ENCODE measurements at regions not wholly inside any gene's neighbourhood (a gene's known extent, or its start where the extent isn't known, plus 50 kb on each side); places are given as distances from the start of the nearest gene placed in this dataset.
"Not testable (repeated sequence)": the region's sequence is repeated elsewhere in the genome, so short reads cannot be mapped to it uniquely, and the experiment has no call there.

DNA sequence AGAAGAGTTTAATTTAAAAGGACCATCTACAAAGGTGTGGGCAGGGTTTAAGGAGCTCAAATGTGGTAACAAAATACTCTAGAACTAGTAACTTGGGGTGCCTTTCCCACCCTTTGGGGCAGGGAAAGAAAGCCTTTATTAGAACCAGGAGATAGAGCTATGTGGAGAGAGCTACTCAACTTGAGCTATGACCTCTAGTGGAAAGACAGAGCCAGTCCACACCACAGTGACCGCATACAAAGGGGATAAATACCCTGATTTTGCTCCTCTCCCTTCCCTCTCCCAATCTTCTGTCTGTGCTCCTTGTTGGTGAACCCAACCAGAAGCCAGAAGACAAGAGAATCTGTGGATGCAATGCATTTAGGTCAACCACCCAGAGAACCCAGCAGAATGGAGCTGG lies 54.4 kb upstream of the JAK1 start:
- DNase-seq (ENCODE audit: low read depth in 2 of 2) = no peak

DNA sequence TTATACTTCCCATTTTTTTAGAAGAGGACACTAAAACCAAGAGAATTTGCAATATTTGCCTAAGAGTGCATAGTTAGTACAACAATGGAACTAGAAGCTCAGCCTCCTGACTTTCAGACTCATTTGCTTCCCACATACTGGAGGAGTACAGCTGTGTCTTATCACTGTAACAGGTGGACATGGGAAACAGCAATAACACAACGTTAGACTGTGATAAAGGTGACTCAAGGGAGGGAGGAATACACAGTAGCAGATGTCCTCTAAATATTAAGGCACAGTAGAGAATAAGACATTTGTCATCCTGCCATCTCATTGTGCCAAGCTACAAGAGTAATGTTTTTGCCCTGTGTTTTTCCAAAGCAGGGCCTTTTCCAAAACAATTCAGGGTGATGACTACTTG lies 55.4 kb upstream of the JAK1 start:
- no peak for DNase-seq (ENCODE audit: low read depth in 2 of 2)

DNA sequence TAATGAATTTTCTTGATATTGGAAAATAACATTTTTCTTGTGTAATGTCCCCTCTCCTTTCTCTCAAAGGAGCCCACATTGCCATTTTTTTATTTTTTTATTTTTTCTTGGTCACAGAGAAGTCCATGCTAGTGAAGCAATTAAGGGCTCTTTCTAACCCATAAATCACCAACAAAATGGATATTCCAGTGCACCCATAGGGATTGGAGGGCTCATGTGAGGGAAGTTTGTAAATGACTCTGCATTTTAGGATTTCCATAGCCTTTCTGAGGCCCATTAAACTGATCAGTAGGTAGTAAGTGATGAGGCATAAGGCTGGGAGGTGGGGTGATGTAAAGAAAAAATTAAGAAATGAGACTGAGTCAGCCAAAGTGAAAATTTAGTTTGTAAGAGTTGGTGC lies 55.9 kb upstream of the JAK1 start:
- no peak for DNase-seq (ENCODE audit: low read depth in 2 of 2)

DNA sequence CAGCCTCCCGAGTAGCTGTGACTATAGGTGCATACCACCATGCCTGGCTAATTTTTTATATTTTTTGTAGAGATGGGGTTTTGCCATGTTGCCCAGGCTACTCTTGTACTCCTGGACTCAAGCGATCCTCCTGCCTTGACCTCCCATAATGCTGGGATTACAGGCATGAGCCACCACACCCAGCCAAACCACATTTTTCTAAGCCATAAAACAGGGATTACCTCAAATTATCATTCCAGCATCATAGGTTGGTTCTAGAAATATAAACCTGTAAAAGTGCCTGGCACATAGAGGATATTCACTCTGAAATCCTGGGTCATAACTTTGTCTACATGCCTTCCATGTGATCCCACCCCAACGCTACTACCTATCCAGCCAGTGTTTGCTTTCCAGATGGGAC lies 59.4 kb upstream of the JAK1 start:
- no peak for DNase-seq (ENCODE audit: low read depth in 2 of 2)

DNA sequence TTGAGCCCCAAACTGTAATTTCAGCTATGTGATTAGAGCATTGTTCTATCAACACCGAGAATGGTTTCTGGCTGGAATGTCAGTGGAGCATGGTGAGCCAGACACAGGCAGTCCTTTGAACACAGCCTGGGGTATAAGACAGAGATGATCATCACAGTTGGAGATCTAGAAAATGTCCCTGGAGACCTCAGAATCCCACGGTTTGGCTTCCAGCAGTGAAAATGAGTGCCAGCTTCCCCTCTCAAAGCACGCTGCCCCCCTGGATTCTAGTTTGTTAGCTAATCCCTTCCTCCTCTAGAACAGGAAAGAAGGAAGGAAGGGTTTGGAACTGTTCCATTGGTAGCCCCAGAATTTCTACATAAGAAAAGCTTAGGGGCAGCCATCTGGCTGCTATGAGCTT lies 59.9 kb upstream of the JAK1 start:
- no peak for DNase-seq (ENCODE audit: low read depth in 2 of 2)

DNA sequence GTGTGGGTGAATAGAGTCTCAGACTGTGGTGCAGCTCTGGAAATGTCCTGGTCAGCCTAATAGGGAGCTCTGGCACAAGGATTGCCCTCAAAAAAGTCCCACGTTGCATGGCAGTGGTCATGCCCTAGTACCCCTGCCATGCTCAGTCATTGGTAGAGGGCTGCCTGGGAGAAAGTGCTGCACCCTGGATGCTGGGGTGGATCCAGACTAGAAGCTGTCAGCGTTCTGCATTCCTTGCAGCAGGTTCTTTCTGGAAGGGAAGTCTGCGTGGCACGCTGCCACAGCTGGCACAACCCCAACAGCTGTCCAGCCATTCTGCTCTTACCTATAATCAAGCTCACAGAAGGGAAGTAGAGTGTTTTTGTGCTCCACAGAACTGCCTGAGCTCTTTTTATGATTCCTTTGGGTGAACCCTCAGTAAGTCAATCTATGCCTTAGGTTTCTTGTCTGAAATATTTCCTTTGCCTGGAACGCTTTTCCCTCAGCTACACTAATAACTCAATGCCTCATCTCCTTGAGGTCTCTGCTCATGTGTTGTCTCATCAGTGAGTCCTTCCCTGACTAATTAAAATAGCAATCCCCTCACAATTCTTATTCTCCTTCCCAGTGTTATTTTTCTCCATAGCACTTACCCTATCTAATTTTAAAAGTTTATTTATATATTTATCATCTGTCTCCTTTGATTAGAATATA lies 61.5 kb upstream of the JAK1 start:
- no peak for DNase-seq (ENCODE audit: low read depth in 2 of 2)

DNA sequence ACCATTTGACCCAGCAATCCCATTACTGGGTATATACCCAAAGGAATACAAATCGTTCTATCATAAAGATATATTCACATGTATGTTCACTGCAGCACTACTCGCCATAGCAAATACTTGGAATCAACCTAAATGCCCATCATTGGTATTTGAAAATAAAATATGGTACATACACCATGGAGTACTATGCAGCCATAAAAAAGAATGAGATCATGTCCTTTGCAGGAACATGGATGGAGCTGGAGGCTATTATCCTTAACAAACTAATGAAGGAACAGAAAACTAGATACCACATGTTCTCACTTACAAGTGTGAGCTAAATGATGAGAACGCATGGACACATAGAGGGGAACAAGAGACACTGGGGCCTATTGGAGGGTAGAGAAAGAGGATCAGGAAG lies 63.1 kb upstream of the JAK1 start:
- not testable (repeated sequence) for DNase-seq (ENCODE audit: low read depth in 2 of 2)

DNA sequence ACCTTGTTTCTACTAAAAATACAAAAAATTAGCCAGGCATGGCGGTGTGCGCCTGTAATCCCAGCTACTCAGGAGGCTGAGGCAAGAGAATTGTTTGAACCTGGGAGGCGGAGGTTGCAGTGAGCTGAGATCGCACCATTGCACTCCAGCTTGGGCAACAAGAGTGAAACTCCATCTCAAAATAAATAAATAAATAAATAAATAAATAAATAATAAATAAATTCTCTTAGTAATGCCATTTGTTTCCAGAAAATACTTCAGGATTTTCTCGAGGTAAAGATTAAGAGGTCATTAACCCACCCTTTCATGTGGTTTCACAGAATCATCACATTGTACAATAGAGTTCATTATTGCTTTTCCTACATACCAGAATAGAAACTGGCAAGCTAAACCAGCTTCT lies 68.5 kb upstream of the JAK1 start:
- DNase-seq (ENCODE audit: low read depth in 2 of 2) = not testable (repeated sequence)

DNA sequence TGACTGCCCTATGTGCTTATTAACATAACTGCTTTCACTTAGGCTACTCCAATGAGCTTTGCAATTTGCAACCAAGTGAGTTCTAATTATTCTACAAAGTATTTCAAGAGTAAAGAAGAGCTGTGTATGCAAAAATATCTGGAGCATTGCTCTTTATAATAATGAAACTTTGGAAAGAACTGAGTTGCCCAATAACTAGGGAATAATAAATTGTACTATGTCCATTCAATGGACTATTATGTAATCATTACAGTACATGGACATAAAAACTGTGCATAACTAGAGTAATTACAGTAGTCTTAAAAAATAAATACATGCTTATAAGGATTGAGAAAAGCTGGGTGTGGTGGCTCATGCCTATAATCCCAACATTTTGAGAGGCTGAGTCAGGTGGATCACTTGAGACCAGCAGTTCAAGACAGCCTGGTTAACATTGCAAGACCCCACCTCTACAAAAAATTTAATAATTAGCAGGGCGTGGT lies 70.3 kb upstream of the JAK1 start:
- no peak for DNase-seq (ENCODE audit: low read depth in 2 of 2)

DNA sequence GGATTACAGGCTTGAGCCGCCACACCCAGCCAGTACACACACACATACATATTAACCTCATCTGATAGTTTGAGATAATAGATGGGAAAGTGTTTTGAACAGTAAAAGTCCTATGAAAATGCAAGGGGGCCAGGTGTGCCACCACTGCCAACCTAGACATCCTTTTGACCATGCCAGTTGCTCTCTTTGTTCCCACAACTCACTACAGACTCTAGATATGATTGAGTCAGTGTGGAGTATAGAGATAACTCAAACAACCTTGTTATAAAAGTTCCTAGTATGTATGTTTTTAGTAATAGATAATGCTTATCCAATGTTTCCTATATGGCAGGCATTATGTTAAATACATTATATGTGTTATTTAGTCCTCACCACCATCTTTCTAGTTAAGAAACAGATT lies 72.7 kb upstream of the JAK1 start:
- DNase-seq (ENCODE audit: low read depth in 2 of 2) = no peak

DNA sequence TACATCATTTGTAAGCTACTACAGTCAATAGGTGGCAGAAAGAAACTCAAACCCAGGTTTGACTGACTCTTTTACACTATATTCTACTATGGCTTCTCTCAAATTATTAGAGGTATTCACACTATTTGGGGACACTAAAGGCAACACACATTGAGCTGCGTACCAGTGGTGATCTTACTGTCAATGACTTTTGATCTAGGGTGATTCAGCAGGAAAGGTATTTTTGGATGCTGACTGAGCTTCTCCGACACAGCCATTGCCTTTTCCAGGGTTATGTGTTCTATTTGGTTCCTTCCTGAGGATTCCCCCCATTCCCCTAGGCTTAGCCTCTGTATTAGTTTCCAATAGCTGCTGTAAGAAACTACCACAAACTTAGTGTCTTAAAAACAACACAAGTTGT lies 73.2 kb upstream of the JAK1 start:
- DNase-seq (ENCODE audit: low read depth in 2 of 2) = no peak

DNA sequence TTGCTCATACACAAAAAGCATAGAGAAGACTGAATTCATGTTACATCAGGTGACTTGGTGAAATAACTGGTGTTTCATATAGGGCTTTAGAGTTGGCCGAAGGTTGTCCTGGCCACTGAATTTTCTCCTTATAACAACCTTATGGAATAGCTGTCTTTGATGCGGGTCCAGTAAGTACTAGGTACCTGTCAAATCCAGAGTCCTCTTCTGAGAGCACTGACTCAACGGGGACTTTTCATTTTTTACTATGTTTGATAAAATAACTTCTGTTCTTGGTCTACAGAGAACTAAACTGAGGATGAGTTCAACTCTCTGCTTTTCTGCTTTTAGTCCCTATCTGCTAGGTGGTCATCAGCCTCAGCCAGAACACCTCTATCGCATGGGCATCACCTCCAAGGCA lies 76.1 kb upstream of the JAK1 start:
- no peak for DNase-seq (ENCODE audit: low read depth in 2 of 2)

DNA sequence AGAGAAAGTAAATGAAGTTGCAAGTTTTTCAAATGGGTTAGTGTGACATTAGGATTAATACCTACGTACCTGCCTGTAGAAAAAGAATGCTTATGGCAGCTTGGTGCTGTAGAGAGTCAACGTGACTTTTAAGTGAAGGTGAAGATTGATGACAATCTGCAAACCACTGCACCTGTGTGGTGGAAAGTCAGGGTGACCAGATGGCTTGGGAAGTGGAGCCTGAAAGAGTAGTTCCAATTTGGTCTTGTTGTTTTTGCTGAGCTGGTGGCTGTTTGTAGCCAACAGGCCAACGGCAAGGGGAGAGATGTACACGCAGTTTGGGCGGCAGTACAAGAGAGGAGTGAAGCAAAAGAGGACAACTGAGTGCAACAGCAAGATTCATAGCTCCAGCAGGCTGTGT lies 78.1 kb upstream of the JAK1 start:
- DNase-seq (ENCODE audit: low read depth in 2 of 2) = no peak

DNA sequence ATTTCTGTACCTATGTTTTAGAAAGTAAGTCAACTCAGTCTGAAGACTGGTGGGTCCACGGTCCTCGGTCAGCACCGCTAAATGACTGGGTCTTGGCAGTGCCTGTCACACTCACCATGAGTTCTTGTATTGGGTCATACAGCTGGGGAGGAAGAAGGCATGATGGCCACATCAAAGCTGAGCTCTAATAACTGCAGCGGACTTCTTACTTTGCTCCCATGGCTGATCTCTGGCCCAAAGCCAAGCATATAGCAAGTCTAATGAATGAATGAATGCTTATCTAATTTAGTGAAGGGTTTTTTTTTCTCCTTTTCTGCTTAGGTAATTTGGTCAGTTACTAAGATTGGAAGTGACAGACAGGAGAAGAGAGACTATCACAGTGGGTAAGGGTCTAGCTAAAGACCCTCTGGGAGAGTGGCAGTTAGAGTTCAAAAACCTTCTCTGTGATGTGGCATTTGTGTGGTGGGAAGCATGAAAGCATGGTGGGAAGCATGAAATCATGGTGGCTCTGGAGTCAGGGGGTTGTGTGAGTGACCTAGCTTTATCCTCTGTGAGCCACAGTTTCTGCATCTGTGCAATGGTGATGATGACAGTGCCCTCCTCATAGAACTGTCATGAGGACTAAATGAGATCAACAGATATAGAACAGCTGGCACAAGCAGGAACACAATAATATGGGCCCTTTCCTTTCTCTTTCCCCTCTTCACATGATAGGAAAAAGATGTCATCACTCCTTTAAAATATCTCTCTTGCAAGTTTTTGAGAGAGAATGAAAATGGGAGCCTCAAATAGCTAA lies 78.9 kb upstream of the JAK1 start:
- no peak for DNase-seq (ENCODE audit: low read depth in 2 of 2)

DNA sequence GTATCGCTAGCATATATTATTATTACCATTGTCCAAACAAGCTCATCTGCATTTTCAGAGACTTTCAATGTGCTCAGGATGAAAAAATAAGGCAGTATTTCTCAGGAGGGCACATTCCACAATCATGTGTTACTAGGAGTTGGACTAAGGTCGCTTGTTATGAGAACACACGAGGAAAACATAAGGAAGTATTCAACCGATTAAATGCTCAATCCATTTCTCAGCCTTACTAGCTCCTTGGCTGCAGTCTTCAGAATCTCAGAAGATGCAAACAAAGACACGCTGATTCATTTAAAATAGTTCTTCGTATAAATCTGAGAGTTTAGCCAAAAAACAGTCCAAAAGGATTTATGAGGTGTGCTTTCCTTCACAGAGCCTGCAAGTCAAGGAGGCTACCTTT lies 82.0 kb upstream of the JAK1 start:
- no peak for DNase-seq (ENCODE audit: low read depth in 2 of 2)

DNA sequence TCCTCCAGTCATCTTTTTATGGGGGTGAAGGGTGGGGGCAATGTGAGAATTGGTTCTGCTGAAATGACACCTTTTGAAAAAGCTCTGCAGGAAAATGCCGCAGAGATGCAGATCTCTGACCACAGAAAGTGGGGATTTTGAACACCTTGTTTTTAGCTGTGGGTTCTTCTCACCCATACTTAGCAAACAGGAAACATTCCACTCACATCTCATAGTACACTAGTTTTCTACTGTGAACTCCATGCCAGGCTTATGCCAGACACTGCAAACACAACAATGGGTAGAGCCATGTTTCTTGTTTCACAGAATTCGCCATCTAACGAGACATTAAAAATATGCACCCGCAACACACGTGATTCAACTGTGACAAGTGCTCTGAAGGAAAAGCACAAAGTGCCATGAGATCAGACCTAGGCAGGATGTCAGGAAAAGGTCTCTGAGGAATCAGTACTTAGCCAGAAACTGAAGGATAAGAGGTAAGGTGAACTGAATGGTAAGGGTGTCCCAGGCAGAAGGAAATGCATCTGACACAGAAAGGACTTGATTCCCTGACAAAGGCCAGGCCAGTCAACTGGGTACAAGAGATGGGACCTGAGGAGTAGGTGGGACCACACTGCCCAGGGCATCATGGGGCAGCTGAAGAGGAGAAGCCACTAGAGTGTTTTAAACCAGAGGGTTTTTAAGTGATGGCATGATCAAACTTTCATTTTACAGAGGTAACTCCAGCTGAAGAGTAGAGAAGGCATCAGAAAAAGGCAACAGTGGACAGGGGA lies 83.8 kb upstream of the JAK1 start:
- DNase-seq (ENCODE audit: low read depth in 2 of 2) = no peak

DNA sequence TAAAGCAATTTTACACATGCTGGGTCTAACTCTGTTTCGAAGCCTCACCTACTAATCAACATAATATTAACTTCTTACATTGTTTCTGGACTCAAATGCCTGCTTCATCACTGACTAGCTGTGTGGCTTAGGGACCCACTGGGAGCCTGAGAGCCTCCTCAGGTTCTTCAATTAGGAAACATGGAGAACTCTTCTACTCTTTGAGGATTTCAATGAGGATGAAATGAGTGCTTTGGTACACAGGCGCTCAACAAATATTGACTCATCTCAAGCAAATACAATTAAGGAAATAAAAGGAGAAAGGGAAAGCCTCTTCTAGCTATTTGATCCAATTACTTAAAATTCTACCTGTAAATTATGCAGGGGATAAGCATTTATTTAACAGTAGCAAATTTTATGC lies 84.4 kb upstream of the JAK1 start:
- no peak for DNase-seq (ENCODE audit: low read depth in 2 of 2)

DNA sequence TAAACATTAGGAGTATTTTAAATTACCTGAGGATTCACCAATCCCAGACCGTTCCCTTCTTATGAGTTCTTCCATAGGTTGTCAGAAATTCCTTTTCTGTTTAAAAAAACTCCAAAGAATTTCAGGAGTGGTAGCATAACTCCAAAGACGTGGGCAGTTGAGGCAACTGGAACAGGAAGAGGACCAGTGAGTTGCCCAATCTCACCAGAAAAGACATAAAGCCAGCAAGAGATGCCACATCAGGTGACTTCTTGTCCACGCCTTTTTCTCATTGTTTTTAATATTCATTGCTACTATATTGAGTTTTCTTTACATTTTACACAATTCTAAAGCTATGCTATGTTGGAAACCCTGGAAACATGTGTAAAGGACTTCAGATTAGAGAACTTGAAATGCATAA lies 88.1 kb upstream of the JAK1 start:
- no peak for DNase-seq (ENCODE audit: low read depth in 2 of 2)

DNA sequence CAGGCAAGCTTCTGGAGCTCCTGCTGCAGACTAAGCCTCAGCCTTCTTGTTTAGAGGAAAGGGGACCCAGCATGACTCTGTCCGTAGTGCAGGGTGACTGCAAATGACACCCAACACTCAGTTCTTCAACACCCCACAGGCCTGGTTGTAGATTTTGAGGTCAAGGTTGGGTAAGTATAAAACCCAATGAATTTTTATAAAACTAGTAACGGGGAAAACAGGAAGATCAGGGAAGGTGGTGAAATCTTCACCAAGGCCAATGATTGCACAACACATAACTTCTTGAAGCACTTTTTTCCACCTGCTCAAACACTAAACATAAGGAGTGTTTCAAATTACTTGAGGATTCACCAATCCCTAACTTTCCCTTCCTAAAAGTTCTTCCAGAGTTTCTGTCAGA lies 89.4 kb upstream of the JAK1 start:
- DNase-seq (ENCODE audit: low read depth in 2 of 2) = no peak

DNA sequence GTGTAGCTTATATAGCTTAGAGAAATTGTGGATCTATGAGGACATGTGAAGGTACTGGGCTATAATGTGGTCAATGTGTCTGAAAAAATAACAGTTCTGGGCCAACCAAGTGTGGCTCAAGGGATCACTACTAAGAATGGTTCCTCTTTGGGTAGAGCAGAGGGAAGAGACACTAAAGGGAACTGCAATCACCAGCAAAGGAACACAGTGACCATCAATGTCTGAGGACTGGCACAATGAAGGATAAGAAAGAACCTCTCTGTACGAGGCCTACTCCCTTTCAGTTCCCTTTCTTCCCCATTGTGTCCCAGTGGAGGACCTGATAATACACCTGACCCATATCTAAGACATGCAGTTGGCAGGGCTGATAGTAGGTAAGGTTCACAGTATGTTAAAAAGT lies 89.9 kb upstream of the JAK1 start:
- no peak for DNase-seq (ENCODE audit: low read depth in 2 of 2)

DNA sequence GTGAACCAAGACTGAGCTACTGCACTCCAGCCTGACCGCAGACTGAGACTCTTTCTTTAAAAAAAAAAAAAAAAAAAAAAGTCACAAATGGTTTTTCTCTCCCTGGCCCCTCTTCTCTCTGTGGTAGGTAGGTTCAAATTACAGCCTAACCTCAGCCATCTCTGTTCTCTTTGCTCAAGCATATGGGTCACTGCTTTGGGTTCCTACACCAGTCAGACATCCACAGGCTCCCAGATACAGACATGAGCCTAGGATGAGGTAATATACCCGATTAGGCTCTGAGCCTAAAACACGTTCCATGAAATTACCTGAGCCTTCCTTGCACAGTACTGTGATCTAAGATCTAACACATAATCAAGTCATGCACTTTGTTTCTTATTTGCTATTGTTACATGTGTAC lies 90.5 kb upstream of the JAK1 start:
- no peak for DNase-seq (ENCODE audit: low read depth in 2 of 2)

DNA sequence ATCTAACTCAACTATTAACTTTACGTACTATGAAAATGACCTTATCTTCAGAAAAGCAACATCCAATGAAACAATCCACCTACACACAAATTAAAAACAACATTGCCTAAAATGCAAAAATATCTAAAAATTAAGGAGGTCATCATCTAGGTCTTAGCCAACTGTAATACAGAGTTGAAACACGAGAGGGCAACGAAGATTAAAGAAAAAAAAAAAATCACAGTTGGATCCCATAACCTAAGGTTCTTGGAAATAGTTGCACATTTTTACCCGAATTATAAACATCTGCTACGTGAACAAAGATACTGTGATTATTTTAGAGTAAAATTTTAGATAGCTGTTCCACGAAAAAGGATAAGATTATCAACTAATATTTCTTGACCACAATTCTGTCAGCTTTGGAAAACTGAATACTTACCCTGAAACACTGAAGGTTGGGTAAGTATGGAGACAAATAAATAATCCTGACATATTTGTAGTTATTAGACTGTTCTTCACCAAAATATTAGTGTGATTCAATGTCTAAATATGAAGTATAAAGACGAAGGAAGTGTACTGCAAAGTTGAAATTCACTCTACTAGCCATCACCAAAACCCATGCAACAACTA lies 88.0 kb upstream of the AK4 start:
- no peak for DNase-seq (ENCODE audit: low read depth in 2 of 2)

Measured in stimulated activated CD4-positive, alpha-beta T cell treated with anti-CD3 and anti-CD28 coated beads, Interleukin-1b, Interleukin-23, amount 100 ng/mL, for 1 hour (primary cell).